ENCODE measurements at regions not wholly inside any gene's neighbourhood (a gene's known extent, or its start where the extent isn't known, plus 50 kb on each side); places are given as distances from the start of the nearest gene placed in this dataset.

GRCh38 chr4:110751183-110751582 is 128.3 kb upstream of the PITX2 start:
- CTCF ChIA-PET (ENCODE audit: low intra/inter-chr PET ratio) = no interaction called here
- H3K27ac ChIP-seq (ENCODE audit: extremely low read depth, low read depth, low read length) = no peak overlapping the region
- intact Hi-C loops (cut with micrococcal nuclease) = no loop called here
- H3K79me2 ChIP-seq (ENCODE audit: control insufficient read depth, insufficient read depth, low read length) = no peaks in the 10 kb centered on the region
- POLR2A ChIA-PET = no interaction called here
- TF ChIP-seq FOXK1 (CRISPR knock-in tag; IDR thresholded peaks at IDR 0.05; ENCODE audit: borderline replicate concordance) (no peak), PKNOX1 (IDR thresholded peaks at IDR 0.05) (no peak), ATF2 (CRISPR knock-in tag; IDR thresholded peaks at IDR 0.05) (no peak), FOXK2 (conservative IDR thresholded peaks at IDR 0.05 in 1 of 2, IDR thresholded peaks at IDR 0.05 in 1 of 2; ENCODE audit: low read depth in 2 of 2) (no peak), ZZZ3 (IDR thresholded peaks at IDR 0.05) (no peak), CXXC5 (CRISPR knock-in tag; IDR thresholded peaks at IDR 0.05) (no peak), TSHZ1 (CRISPR knock-in tag; IDR thresholded peaks at IDR 0.05) (no peak), MXI1 (IDR thresholded peaks at IDR 0.05; ENCODE audit: low read depth, low read length) (no peak), NR4A1 (CRISPR knock-in tag; IDR thresholded peaks at IDR 0.05) (no peak), NR4A1 (tag; IDR thresholded peaks at IDR 0.05) (no peak), KLF10 (CRISPR knock-in tag; IDR thresholded peaks at IDR 0.05) (no peak), HDAC8 (tag; IDR thresholded peaks at IDR 0.05) (no peak)
- H3K9ac ChIP-seq (ENCODE audit: insufficient read depth in 1 of 2, low read depth in 2 of 2, low read length in 2 of 2) = no peak overlapping the region
- DNase-seq (ENCODE audit: extremely low read depth in 1 of 4, low spot score in 3 of 4) (no peak), ATAC-seq (no peak), FAIRE-seq (no peak)
- H2AFZ ChIP-seq (ENCODE audit: low read depth, low read length) = no peak overlapping the region
- WGBS (ENCODE audit: insufficient coverage, low coverage, missing lambda C conversion rate) = 0% methylated on average over 3 of the region's 3 CpGs
- H3K4me2 ChIP-seq (ENCODE audit: insufficient read depth, low read length) = no peak overlapping the region
- no peaks in the 10 kb centered on the region for H3K4me1 ChIP-seq (replicated peaks in 1 of 2; ENCODE audit: control insufficient read depth in 2 of 2, insufficient read depth in 2 of 2, low read length in 2 of 2)
- no peaks in the 10 kb centered on the region for H3K27me3 ChIP-seq (ENCODE audit: control insufficient read depth in 2 of 2, insufficient read depth in 2 of 2, low read length in 2 of 2)
- H3K9me3 ChIP-seq (replicated peaks; ENCODE audit: control insufficient read depth, insufficient read depth, low read depth, low read length) = no peaks in the 10 kb centered on the region
- no peak overlapping the region for H3K4me3 ChIP-seq
- no peaks in the 10 kb centered on the region for H3K9me1 ChIP-seq (ENCODE audit: control insufficient read depth, insufficient read depth, low read length)
- no peaks in the 10 kb centered on the region for H3K36me3 ChIP-seq (ENCODE audit: control insufficient read depth, insufficient read depth, low read length)
- in situ Hi-C loops (cut with MboI) = no loop called here
- BruUV-seq (replicated peaks) = no TSS peak
- H4K20me1 ChIP-seq (replicated peaks; ENCODE audit: control insufficient read depth, insufficient read depth, low read length) = no peaks in the 10 kb centered on the region
